ENCODE measurements at regions not wholly inside any gene's neighbourhood (a gene's known extent, or its start where the extent isn't known, plus 50 kb on each side); places are given as distances from the start of the nearest gene placed in this dataset.

DNA sequence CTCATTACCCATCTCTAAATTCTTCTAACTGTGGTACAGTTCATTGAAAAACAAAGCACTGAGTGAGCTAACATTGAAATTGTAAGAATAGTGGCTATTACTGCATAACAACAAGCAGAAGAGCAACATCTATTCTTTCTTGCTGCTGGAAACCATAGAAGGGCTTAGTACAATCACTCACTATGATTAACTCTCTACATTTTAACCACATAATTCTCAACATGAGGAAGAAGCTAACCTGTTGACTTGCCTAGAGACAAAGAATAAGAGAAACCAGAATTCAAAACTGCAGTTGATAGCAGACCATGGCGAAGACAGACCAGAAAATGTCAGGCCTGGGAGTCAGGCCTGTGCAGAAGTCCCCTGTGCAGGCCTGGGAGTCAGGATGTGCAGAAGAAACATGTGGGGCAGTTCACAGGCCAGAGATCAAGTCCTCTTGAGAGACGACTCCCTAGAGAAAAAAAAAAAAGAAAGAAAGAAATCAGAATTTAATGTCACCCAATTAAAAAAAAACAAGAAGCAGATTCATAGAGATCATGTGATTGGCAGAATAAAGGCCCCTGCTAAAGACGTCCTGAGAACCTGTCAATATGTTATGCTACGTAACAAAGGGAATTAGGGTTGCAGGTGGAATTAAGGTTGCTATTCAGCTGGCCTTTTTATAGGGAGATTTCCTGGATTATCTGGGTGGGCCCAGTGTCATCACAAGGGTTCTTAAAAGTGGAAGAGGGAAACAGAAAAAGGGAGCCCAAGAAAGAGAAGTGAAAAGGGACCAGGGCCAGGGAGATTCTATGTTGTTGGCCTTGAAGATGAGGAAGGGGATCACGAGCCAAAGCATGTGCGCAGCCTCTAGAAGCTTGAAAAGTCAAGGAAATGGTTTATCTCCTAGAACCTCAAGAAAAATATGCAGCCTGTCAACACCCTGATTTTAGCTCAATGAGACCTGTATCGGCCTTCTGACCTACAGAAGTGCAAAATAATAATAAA lies 94.9 kb downstream of the MRPL39 start:
- H3K9me3 ChIP-seq (ENCODE audit: insufficient read depth in 2 of 2, low read depth in 1 of 2, low read length in 1 of 2): no peaks in the 10 kb centered on the region
- no peak overlapping the region for H3K14ac ChIP-seq (ENCODE audit: insufficient read length)
- H2BK15ac ChIP-seq (ENCODE audit: low read length): no peak overlapping the region
- 90% methylated on average over 6 of the region's 7 CpGs; no CpG with 5 or more reads in 1 of the 2 experiments for WGBS, 2 experiments (ENCODE audit: extremely low coverage in 1 of 2, insufficient coverage in 1 of 2, insufficient read length in 1 of 2, insufficient replicate concordance in 2 of 2, low coverage in 1 of 2, low lambda C conversion rate in 2 of 2, missing lambda C conversion rate in 1 of 2)
- TF ChIP-seq, protein P1, sequence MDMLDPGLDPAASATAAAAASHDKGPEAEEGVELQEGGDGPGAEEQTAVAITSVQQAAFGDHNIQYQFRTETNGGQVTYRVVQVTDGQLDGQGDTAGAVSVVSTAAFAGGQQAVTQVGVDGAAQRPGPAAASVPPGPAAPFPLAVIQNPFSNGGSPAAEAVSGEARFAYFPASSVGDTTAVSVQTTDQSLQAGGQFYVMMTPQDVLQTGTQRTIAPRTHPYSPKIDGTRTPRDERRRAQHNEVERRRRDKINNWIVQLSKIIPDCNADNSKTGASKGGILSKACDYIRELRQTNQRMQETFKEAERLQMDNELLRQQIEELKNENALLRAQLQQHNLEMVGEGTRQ (IDR thresholded peaks at IDR 0.05; ENCODE audit: low read length): no peak
- TF ChIP-seq CTBP2 (IDR thresholded peaks at IDR 0.05; ENCODE audit: borderline replicate concordance, insufficient read depth, insufficient read length, low read length): no peak
- TF ChIP-seq JUND (IDR thresholded peaks at IDR 0.05; ENCODE audit: low read length): no peak
- no peak for TF ChIP-seq GABPA (IDR thresholded peaks at IDR 0.05; ENCODE audit: borderline replicate concordance, insufficient read depth, low read length)
- TF ChIP-seq TAF1 (IDR thresholded peaks at IDR 0.05; ENCODE audit: low read depth, low read length): no peak
- TF ChIP-seq, protein P2, sequence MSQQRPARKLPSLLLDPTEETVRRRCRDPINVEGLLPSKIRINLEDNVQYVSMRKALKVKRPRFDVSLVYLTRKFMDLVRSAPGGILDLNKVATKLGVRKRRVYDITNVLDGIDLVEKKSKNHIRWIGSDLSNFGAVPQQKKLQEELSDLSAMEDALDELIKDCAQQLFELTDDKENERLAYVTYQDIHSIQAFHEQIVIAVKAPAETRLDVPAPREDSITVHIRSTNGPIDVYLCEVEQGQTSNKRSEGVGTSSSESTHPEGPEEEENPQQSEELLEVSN (IDR thresholded peaks at IDR 0.05): no peak
- no peak for TF ChIP-seq YY1 (IDR thresholded peaks at IDR 0.05; ENCODE audit: low read depth, low read length)
- no peak overlapping the region for H3K27ac ChIP-seq (ENCODE audit: low read depth, low read length)
- CTCF ChIA-PET (ENCODE audit: partially characterized antibody): no interaction called here
- H3K79me2 ChIP-seq (ENCODE audit: control insufficient read depth in 1 of 2, insufficient read depth in 2 of 2, low read length in 2 of 2): no peaks in the 10 kb centered on the region
- 0 out of 2 replicates have a peak overlapping the region, but pooled peaks have one; percentile 40 for H2AFZ ChIP-seq (ENCODE audit: low read length)
- no peaks in the 10 kb centered on the region for H3K79me1 ChIP-seq (ENCODE audit: low read depth, low read length)
- H4K91ac ChIP-seq (replicated peaks; ENCODE audit: insufficient read length, low read length): no peak overlapping the region
- H3K36me3 ChIP-seq (ENCODE audit: control insufficient read depth in 2 of 4, insufficient read depth in 4 of 4, low read length in 3 of 4): no peaks in the 10 kb centered on the region
- H2BK20ac ChIP-seq (ENCODE audit: low read length): no peak overlapping the region
- H3K56ac ChIP-seq (replicated peaks; ENCODE audit: insufficient read length, low read depth, low read length): no peak overlapping the region
- FAIRE-seq: no peak
- H3K4me1 ChIP-seq (replicated peaks in 1 of 4; ENCODE audit: control insufficient read depth in 3 of 4, insufficient read depth in 4 of 4, low read length in 3 of 4): no peaks in the 10 kb centered on the region
- H3K4me3 ChIP-seq (ENCODE audit: extremely low read depth in 1 of 4, insufficient read depth in 2 of 4, low read depth in 3 of 4, low read length in 4 of 4): no peak overlapping the region
- no peak overlapping the region for H2BK120ac ChIP-seq (replicated peaks; ENCODE audit: low read depth, low read length)
- no peak overlapping the region for H3K23ac ChIP-seq (ENCODE audit: insufficient read length)
- no peak overlapping the region for H3K4ac ChIP-seq (replicated peaks; ENCODE audit: insufficient read length, low read depth, low read length)
- H4K20me1 ChIP-seq (replicated peaks in 1 of 2; ENCODE audit: control insufficient read depth in 1 of 2, insufficient read depth in 2 of 2, low read length in 2 of 2): no peaks in the 10 kb centered on the region
- POLR2A ChIA-PET (ENCODE audit: partially characterized antibody): interaction anchor here (0.6 kb wide), 1 partner anchor 24 kb away, joined by 3 read pairs; no protein-coding TSS in a partner anchor
- H3K9ac ChIP-seq (replicated peaks in 1 of 4; ENCODE audit: extremely low read depth in 1 of 4, low read depth in 3 of 4, low read length in 3 of 4): no peak overlapping the region; a peak in 1 of 7 replicates
- DNase-seq (ENCODE audit: low read depth in 1 of 2, low spot score in 2 of 2): no peak
- H2BK12ac ChIP-seq (ENCODE audit: low read depth, low read length): no peak overlapping the region
- H2BK5ac ChIP-seq (ENCODE audit: low read depth, low read length): no peak overlapping the region
- no peak overlapping the region for H4K8ac ChIP-seq (ENCODE audit: extremely low read depth, insufficient read depth, low read length)
- H3K23me2 ChIP-seq (ENCODE audit: low read depth, low read length): no peaks in the 10 kb centered on the region
- H3K27me3 ChIP-seq (replicated peaks in 1 of 4; ENCODE audit: control insufficient read depth in 3 of 4, extremely low read depth in 1 of 4, insufficient read depth in 3 of 4, low read length in 3 of 4): no peaks in the 10 kb centered on the region
- H3K18ac ChIP-seq (ENCODE audit: extremely low read depth, low read length): no peak overlapping the region
- no peak overlapping the region for H4K5ac ChIP-seq (ENCODE audit: insufficient read length, low read depth, low read length)
- H3K4me2 ChIP-seq (ENCODE audit: insufficient read depth in 1 of 2, low read depth in 2 of 2, low read length in 2 of 2): no peak overlapping the region
- H2AK5ac ChIP-seq (ENCODE audit: low read depth, low read length): no peak overlapping the region
